GM06990 (cell line): ENCODE measurements at regions not wholly inside any gene's neighbourhood (a gene's known extent, or its start where the extent isn't known, plus 50 kb on each side); places are given as distances from the start of the nearest gene placed in this dataset.

ENCODE experiments used
- DNase-seq: peaks from one replicate; pipeline ENCODE4 v3.0.0-alpha.2; 2011; ENCODE audit not compliant: insufficient read length; ENCODE audit errors: extremely low read depth
- H3K27me3 ChIP-seq: replicated peaks from 2 replicates; pipeline ENCODE4 v1.6.0; 2011; ENCODE audit warnings: low read length; ENCODE audit not compliant: control insufficient read depth, insufficient read depth
- H3K36me3 ChIP-seq: 2 replicates; pipeline ENCODE4 v1.5.1; 2011; ENCODE audit warnings: low read length; ENCODE audit not compliant: control insufficient read depth, insufficient read depth
- H3K4me3 ChIP-seq: replicated peaks from 2 replicates; pipeline ENCODE4 v1.5.1; 2011; ENCODE audit warnings: low read depth, mild to moderate bottlenecking, control low read depth, low read length
- CTCF ChIP-seq: IDR thresholded peaks from 2 replicates; pipeline ENCODE4 v1.5.1; 2011; ENCODE audit warnings: low read length, control low read depth, mild to moderate bottlenecking, inconsistent platforms; ENCODE audit not compliant: insufficient read depth, poor library complexity, severe bottlenecking

GRCh38 chr2:123163398-123163797 is 861.7 kb upstream of the CNTNAP5 start:
- no peak for TF ChIP-seq CTCF
- no peak for DNase-seq

GRCh38 chr2:123164216-123164615 is 860.9 kb upstream of the CNTNAP5 start:
- H3K27me3 ChIP-seq = no peaks in the 10 kb centered on the region
- no peak for TF ChIP-seq CTCF
- H3K4me3 ChIP-seq = no peak overlapping the region
- no peak for DNase-seq
- H3K36me3 ChIP-seq = no peaks in the 10 kb centered on the region

More at GRCh38 chr2:123163398-123163797, 861.7 kb upstream of the CNTNAP5 start:
- no peaks in the 10 kb centered on the region for H3K36me3 ChIP-seq
- no peaks in the 10 kb centered on the region for H3K27me3 ChIP-seq
- H3K4me3 ChIP-seq = no peak overlapping the region

- no peak overlapping the region for H3K4me3 ChIP-seq
- no peak for DNase-seq
- no peak for TF ChIP-seq CTCF
- H3K36me3 ChIP-seq = no peaks in the 10 kb centered on the region
- no peaks in the 10 kb centered on the region for H3K27me3 ChIP-seq
These were observed 859.5 kb upstream of the CNTNAP5 start for GRCh38 chr2:123165616-123166015.

- no peak for DNase-seq
- TF ChIP-seq CTCF = no peak
- H3K27me3 ChIP-seq = no peaks in the 10 kb centered on the region
- no peaks in the 10 kb centered on the region for H3K36me3 ChIP-seq
- H3K4me3 ChIP-seq = no peak overlapping the region
These were observed 845.6 kb upstream of the CNTNAP5 start for GRCh38 chr2:123179526-123179925.

- no peak for DNase-seq
- no peak for TF ChIP-seq CTCF
- Histone ChIP-seq H3K4me3 (no peak overlapping the region), H3K36me3 (no peaks in the 10 kb centered on the region), H3K27me3 (no peaks in the 10 kb centered on the region)
These were observed 829.1 kb upstream of the CNTNAP5 start for GRCh38 chr2:123195957-123196356.

GRCh38 chr2:123200035-123200434 is 825.1 kb upstream of the CNTNAP5 start:
- no peaks in the 10 kb centered on the region for H3K36me3 ChIP-seq
- H3K4me3 ChIP-seq = no peak overlapping the region
- no peaks in the 10 kb centered on the region for H3K27me3 ChIP-seq
- no peak for TF ChIP-seq CTCF
- no peak for DNase-seq
